ENCODE measurements at regions not wholly inside any gene's neighbourhood (a gene's known extent, or its start where the extent isn't known, plus 50 kb on each side); places are given as distances from the start of the nearest gene placed in this dataset.

GRCh38 chr11:133718238-133718637, 127.1 kb downstream of the SPATA19 start:
- TF ChIP-seq CTCF (IDR thresholded peaks at IDR 0.05) = no peak
- no peak for TF ChIP-seq POLR2A (IDR thresholded peaks at IDR 0.05)
- TF ChIP-seq POLR2AphosphoS5 (IDR thresholded peaks at IDR 0.05) = no peak
- TF ChIP-seq EP300 (IDR thresholded peaks at IDR 0.05) = no peak

Measured in suprapubic skin (tissue), 4 donors.